Esophagus mucosa (tissue), 1 donor: ENCODE measurements at regions not wholly inside any gene's neighbourhood (a gene's known extent, or its start where the extent isn't known, plus 50 kb on each side); places are given as distances from the start of the nearest gene placed in this dataset.
"Not testable (repeated sequence)": the region's sequence is repeated elsewhere in the genome, so short reads cannot be mapped to it uniquely, and the experiment has no call there.

ENCODE experiments used
- ATAC-seq: fragments of 200-7000 bp; cut with Tn5 transposase; one replicate; pipeline ENCODE4 v1.9.1; 2020
- donor health status: DM: yes; HTN: yes; CAD: no.

DNA sequence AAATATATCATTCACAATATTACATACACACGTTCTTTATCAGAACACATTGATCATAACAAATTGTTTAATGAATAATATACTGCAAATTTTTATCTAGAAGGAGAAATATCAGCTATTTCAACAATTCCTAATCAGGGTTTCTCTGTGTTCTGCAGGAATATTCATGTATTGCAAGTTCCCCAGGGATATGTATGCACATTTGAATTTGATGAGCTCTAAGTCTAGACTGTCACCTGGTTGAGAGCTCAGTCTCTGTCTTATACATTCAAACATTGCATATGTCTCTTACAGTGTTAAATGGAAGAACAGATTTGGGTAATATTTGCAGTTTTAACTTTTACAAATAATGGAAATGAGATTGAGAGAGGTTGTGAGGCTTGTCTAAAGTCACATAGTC lies 829.7 kb downstream of the CDH11 start:
- no peak for ATAC-seq

DNA sequence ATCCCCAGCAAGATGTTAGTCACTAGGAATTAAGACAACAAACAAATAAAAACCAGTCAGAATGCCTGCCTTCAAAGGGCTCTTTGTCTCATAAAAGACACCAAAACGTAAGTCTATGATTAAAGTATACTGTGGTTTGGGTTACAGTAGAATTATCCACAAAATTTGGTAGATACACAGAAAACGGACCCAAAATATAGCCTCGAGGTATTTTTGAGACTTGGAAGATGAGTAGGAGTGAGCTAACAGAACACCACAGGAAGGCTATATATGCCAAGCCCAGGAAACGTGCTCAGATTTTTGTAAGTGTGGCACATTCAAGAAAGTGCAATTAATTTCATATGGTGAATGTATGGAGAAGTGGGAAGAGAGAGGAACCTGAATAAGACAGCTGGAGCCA lies 831.4 kb downstream of the CDH11 start:
- no peak for ATAC-seq

GRCh38 chr16:64287655-64288528 lies 834.0 kb downstream of the CDH11 start:
- no peak for ATAC-seq

GRCh38 chr16:64282181-64282580 lies 839.7 kb downstream of the CDH11 start:
- ATAC-seq = no peak

- ATAC-seq = no peak
Measured at GRCh38 chr16:64280317-64280716, 841.5 kb downstream of the CDH11 start.

- ATAC-seq = no peak
Measured at GRCh38 chr16:64278196-64278595, 843.7 kb downstream of the CDH11 start.

GRCh38 chr16:64276646-64277045 lies 845.2 kb downstream of the CDH11 start:
- no peak for ATAC-seq

GRCh38 chr16:64272028-64272427 lies 849.8 kb downstream of the CDH11 start:
- no peak for ATAC-seq

- ATAC-seq = no peak
Measured at GRCh38 chr16:64269756-64270155, 852.1 kb downstream of the CDH11 start.

GRCh38 chr16:64265756-64266155 lies 856.1 kb downstream of the CDH11 start:
- ATAC-seq = no peak

DNA sequence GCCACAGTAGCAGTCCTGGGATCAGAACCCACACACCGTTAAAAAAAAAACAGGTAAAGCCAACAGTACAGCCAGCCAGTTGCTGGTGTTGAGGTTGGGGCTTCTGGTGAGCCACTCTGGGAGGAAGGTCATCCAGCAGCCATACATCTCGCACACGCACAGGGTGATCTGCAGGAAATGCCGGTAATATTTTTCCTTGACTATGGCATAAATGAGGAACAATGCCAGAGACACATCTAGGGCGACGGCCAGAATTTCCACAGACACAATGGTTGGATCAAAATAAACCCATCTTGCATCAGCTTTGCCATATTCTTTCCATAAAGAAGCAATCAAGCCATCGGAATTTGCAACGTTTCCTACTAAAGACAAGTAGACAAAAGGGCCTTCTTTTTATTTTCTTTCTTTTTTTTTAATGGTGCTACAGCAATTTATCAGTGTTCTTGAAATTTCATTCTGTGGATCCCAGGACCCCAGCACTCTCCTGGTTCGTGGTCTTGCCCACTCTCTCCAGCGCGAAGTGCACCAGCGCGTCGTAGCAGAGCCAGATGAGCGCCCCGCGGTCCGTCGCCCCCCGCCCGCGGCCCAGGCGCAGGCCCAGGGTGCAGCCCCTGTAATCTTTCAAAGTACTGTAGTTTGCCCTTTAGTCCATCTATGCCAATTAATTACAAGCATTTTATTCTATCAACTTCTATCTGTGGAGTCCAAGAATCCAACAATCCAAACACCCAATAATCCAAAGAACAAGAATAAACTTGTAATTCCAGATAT lies 861.0 kb downstream of the CDH11 start:
- ATAC-seq = not testable (repeated sequence)

GRCh38 chr16:64254443-64255367 lies 867.2 kb downstream of the CDH11 start:
- no peak for ATAC-seq

DNA sequence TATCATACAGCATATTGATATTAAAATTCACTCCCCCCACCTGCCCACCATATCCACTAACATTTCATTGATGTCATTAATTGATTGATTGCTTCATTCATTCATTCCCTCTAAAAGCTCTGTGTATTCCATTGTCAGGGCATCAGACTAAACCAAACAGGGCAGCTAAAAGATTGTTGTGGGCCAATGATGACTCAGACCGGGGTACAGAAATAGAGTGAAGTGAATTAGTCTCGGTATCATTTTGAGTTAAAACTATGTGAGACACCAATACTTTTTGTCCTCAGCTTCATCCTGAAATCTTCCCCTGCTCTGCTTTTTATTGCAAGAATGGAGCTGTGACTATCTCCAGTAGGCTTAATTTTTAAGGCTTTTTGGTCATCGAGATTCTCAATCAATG lies 868.3 kb downstream of the CDH11 start:
- ATAC-seq = no peak

DNA sequence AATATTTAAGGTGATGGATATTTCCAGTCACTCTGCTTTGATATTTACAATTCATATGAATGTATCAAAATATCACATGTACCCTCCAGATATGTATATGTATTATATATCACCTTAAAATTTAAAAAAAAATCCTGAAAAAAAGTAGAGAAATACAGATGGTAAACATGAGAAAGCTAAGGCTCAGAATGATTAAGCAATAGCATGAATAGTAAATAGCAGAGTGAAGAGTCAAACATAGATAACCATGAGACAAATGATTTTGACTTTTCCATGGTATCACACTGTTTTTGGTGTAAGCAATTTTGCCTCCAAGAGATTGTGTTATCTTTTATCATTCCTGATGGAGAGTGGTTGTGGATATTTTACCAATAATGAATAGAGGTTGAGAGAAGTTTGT lies 868.8 kb downstream of the CDH11 start:
- no peak for ATAC-seq

DNA sequence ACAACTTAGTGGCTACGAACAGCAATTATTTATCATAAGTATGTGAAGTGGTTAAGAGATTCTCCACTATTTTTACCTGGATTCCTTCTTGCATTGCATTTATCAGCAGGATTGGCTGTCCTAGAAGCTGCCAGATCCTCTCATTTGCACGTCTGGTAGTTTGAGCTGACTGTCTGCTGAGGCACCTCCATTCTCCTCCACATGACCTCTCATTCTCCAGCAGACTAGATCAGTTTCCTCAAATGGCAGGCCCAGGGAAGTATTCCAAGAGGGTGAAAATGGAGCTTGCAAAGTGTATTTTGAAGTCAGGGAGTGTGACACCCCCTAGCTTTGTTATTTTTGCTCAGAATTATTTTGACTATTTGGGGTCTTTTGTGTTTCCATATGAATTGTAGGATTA lies 870.1 kb downstream of the CDH11 start:
- no peak for ATAC-seq

DNA sequence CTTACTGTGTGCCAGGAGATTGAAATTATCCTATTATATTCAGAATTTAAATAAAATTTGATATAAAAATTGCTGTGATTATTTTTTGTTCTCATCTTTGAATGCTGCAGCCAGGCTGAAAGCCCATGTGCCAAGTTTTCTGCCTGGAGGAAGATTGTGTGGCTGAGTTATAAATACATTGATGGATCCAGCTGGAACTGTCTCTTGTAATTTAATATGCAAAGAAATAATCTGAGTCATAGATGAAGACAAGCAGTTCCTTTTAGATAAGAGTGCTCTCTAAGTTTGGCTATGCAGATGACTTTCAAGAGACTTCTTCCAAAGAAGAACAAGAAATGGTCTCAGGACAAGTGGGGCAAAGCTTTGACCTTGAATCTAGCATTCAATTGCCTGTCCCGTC lies 871.0 kb downstream of the CDH11 start:
- ATAC-seq = no peak

- no peak for ATAC-seq
Measured at GRCh38 chr16:64242492-64242891, 879.4 kb downstream of the CDH11 start.

DNA sequence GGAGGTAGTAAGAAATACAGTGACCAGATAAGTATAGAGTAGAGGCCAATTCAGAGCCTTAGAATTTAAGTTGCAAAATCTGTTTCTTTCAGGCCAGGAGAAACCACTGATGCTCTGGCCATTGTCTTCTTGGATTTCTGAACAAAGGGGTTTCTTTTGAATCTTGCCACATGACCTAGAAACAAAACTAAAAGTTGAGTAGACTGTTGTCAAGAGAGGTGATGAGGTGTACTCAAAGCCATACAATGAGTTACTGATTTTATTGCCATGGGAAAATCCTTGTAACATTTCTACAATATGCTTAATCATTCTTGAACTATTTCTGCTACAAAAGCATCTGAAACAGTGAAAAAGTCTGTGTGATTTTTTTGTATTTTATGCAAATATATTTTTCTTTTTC lies 881.3 kb downstream of the CDH11 start:
- ATAC-seq = no peak

- ATAC-seq = no peak
Measured at GRCh38 chr16:64238571-64238970, 883.3 kb downstream of the CDH11 start.

- ATAC-seq = no peak
Measured at GRCh38 chr16:64236316-64236715, 885.5 kb downstream of the CDH11 start.

DNA sequence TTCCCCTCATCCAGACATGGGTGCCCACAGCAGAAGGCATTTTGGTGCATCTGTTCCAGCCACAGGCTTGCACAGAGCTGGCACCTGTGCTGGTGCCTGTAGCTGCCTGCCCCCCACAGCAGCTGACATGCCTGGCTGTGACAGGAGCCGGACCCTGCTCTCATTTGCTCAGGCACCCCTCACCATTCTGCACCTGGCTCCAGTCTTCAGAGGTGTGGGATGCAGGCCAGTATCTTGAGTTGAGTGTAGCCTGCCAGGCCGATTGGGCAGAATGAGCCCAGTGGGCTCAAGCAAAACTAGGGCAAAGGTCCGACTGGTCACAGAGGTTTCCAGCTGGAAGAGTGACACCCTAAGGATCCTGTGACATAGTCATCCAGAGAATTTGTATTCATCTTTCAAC lies 887.7 kb downstream of the CDH11 start:
- ATAC-seq = no peak

GRCh38 chr16:64225696-64226095 lies 896.2 kb downstream of the CDH11 start:
- ATAC-seq = no peak

DNA sequence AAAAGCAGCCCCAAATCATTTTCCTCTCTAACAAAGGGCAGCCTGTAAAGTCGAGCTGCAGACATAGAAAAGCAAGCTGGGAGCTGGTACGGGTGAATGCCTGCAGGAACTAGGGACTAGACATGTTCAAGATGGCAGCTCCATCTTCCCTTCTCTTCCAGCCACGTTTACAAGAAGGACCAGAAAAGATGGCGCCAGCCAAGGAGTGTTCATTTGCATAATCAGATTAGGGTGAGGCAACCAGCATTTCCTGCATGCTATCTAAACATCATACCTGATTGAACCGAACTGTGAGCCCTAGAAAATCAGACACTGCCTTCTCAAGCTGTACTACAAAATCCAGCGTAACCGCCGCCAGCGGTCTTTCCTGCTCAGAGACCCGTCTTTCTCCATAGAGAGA lies 896.8 kb downstream of the CDH11 start:
- no peak for ATAC-seq
